Neural crest cell (in vitro differentiated cells): ENCODE measurements at regions not wholly inside any gene's neighbourhood (a gene's known extent, or its start where the extent isn't known, plus 50 kb on each side); places are given as distances from the start of the nearest gene placed in this dataset.

Experiments used
- DNase-seq: peaks from one replicate; pipeline ENCODE4 v3.0.0; 2021; ENCODE audit warnings: low read depth, mixed read lengths, low spot score
- H3K27ac Mint-ChIP-seq: one replicate; pipeline ENCODE4 v1.8.0; 2021; ENCODE audit warnings: mild to moderate bottlenecking, mixed read lengths; ENCODE audit not compliant: unreplicated experiment
- H3K27me3 Mint-ChIP-seq: 2 replicates; pipeline ENCODE4 v1.8.0; 2021; ENCODE audit warnings: low read depth, mild to moderate bottlenecking, mixed read lengths
- H3K36me3 Mint-ChIP-seq: 2 replicates; pipeline ENCODE4 v1.8.0; 2021; ENCODE audit warnings: low read depth, mild to moderate bottlenecking, mixed read lengths
- H3K4me1 Mint-ChIP-seq: 2 replicates; pipeline ENCODE4 v1.8.0; 2021; ENCODE audit warnings: mixed read lengths
- H3K4me3 Mint-ChIP-seq: one replicate; pipeline ENCODE4 v1.8.0; 2021; ENCODE audit warnings: mild to moderate bottlenecking, mixed read lengths
- H3K9me3 Mint-ChIP-seq: 2 replicates; pipeline ENCODE4 v1.8.0; 2021; ENCODE audit warnings: mixed read lengths
- CTCF ChIP-seq: fragments of 200-600 bp; sonication (generic); conservative IDR thresholded peaks from 2 replicates; pipeline ENCODE4 v1.5.0; 2021; ENCODE audit warnings: antibody characterized with exemption, mild to moderate bottlenecking

- Mint-ChIP-seq H3K4me1 (peaks cover 15% of the 10 kb centered on the region), H3K27me3 (no peaks in the 10 kb centered on the region), H3K4me3 (no peak overlapping the region), H3K36me3 (no peaks in the 10 kb centered on the region), H3K27ac (no peak overlapping the region), H3K9me3 (no peaks in the 10 kb centered on the region)
- TF ChIP-seq CTCF: no peak
- no peak for DNase-seq
Observed at GRCh38 chr10:10917031-10917430, 100.6 kb upstream of the CELF2 start.

GRCh38 chr10:10919976-10920375 is 97.7 kb upstream of the CELF2 start:
- TF ChIP-seq CTCF: no peak
- Mint-ChIP-seq H3K9me3 (peaks cover 4% of the 10 kb centered on the region), H3K4me3 (no peak overlapping the region), H3K27me3 (no peaks in the 10 kb centered on the region), H3K4me1 (peaks cover 10% of the 10 kb centered on the region), H3K36me3 (no peaks in the 10 kb centered on the region), H3K27ac (no peak overlapping the region)
- DNase-seq: no peak

- peaks cover 4% of the 10 kb centered on the region for H3K9me3 Mint-ChIP-seq
- no peak for DNase-seq
- H3K27ac Mint-ChIP-seq: no peak overlapping the region
- TF ChIP-seq CTCF: no peak
- H3K36me3 Mint-ChIP-seq: no peaks in the 10 kb centered on the region
- H3K27me3 Mint-ChIP-seq: no peaks in the 10 kb centered on the region
- peaks cover 10% of the 10 kb centered on the region for H3K4me1 Mint-ChIP-seq
- H3K4me3 Mint-ChIP-seq: no peak overlapping the region
Observed at GRCh38 chr10:10921826-10922461, 95.7 kb upstream of the CELF2 start.

- H3K27me3 Mint-ChIP-seq: no peaks in the 10 kb centered on the region
- no peaks in the 10 kb centered on the region for H3K36me3 Mint-ChIP-seq
- no peak for TF ChIP-seq CTCF
- no peak overlapping the region for H3K4me3 Mint-ChIP-seq
- peaks cover 10% of the 10 kb centered on the region for H3K4me1 Mint-ChIP-seq
- no peak overlapping the region for H3K27ac Mint-ChIP-seq
- DNase-seq: no peak
- peaks cover 4% of the 10 kb centered on the region for H3K9me3 Mint-ChIP-seq
Observed at GRCh38 chr10:10923029-10923651, 94.5 kb upstream of the CELF2 start.

GRCh38 chr10:10925667-10926066 is 92.0 kb upstream of the CELF2 start:
- H3K27ac Mint-ChIP-seq: no peak overlapping the region
- no peak for DNase-seq
- peaks cover 4% of the 10 kb centered on the region for H3K9me3 Mint-ChIP-seq
- H3K4me1 Mint-ChIP-seq: no peaks in the 10 kb centered on the region
- no peaks in the 10 kb centered on the region for H3K36me3 Mint-ChIP-seq
- no peak overlapping the region for H3K4me3 Mint-ChIP-seq
- no peak for TF ChIP-seq CTCF
- H3K27me3 Mint-ChIP-seq: no peaks in the 10 kb centered on the region
